ENCODE measurements at regions not wholly inside any gene's neighbourhood (a gene's known extent, or its start where the extent isn't known, plus 50 kb on each side); places are given as distances from the start of the nearest gene placed in this dataset.

DNA sequence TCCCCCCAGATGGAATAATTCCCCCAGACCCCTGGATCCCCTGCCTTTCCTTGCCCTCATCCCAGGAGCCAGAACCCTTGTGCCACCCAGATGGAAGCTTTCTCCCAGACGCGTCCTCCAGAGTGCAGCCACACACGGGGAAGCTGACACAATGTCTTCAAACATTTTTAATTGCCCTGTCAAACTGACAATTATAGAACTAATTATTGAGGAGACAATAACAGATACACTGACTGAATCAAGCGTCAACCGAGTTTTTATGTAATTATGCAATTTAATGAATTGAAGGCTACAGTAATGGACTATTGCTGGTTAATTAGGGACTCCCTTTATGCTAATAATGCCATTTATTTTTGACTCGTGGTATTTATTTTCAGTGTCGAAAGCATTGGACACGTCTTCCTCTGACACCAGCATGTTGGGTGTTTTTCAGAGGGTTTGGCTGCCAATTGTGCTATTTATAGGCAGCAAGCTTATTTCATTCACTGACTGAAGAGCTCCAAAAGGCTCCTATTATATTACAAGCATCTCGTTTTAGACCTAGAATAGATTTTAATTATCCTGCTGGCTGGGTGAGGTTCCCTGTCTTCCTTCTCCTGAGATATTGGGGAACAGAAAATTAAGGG, 298.2 kb upstream of the C16orf82 start:
- TF ChIP-seq, protein P1, sequence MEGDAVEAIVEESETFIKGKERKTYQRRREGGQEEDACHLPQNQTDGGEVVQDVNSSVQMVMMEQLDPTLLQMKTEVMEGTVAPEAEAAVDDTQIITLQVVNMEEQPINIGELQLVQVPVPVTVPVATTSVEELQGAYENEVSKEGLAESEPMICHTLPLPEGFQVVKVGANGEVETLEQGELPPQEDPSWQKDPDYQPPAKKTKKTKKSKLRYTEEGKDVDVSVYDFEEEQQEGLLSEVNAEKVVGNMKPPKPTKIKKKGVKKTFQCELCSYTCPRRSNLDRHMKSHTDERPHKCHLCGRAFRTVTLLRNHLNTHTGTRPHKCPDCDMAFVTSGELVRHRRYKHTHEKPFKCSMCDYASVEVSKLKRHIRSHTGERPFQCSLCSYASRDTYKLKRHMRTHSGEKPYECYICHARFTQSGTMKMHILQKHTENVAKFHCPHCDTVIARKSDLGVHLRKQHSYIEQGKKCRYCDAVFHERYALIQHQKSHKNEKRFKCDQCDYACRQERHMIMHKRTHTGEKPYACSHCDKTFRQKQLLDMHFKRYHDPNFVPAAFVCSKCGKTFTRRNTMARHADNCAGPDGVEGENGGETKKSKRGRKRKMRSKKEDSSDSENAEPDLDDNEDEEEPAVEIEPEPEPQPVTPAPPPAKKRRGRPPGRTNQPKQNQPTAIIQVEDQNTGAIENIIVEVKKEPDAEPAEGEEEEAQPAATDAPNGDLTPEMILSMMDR (IDR thresholded peaks at IDR 0.05), result no peak
- no peak for TF ChIP-seq POLR2A (IDR thresholded peaks at IDR 0.05)

Data from vagina (tissue), 2 donors.